ENCODE measurements at regions not wholly inside any gene's neighbourhood (a gene's known extent, or its start where the extent isn't known, plus 50 kb on each side); places are given as distances from the start of the nearest gene placed in this dataset.
"Not testable (repeated sequence)": the region's sequence is repeated elsewhere in the genome, so short reads cannot be mapped to it uniquely, and the experiment has no call there.

- DNase-seq = no peak
Measured at GRCh38 chr9:28121366-28121765, 548.1 kb upstream of the C9orf72 start.

GRCh38 chr9:28124917-28125316, 551.6 kb upstream of the C9orf72 start:
- DNase-seq = no peak

GRCh38 chr9:28127101-28127500, 553.8 kb upstream of the C9orf72 start:
- DNase-seq = no peak

- no peak for DNase-seq
Measured at GRCh38 chr9:28134446-28134976, 561.2 kb upstream of the C9orf72 start.

GRCh38 chr9:28135549-28135948, 562.3 kb upstream of the C9orf72 start:
- no peak for DNase-seq

GRCh38 chr9:28136113-28136512, 562.8 kb upstream of the C9orf72 start:
- DNase-seq = no peak

GRCh38 chr9:28147430-28147829, 574.1 kb upstream of the C9orf72 start:
- not testable (repeated sequence) for DNase-seq

GRCh38 chr9:28147923-28148597, 574.8 kb upstream of the C9orf72 start:
- not testable (repeated sequence) for DNase-seq

- DNase-seq = not testable (repeated sequence)
Measured at GRCh38 chr9:28149361-28150050, 576.2 kb upstream of the C9orf72 start.

GRCh38 chr9:28155067-28155466, 581.8 kb upstream of the C9orf72 start:
- no peak for DNase-seq

GRCh38 chr9:28155671-28156070, 582.4 kb upstream of the C9orf72 start:
- DNase-seq = no peak

- DNase-seq = no peak
Measured at GRCh38 chr9:28158451-28158850, 585.2 kb upstream of the C9orf72 start.

- no peak for DNase-seq
Measured at GRCh38 chr9:28163619-28164018, 590.3 kb upstream of the C9orf72 start.

GRCh38 chr9:28166179-28166578, 592.9 kb upstream of the C9orf72 start:
- DNase-seq = no peak

GRCh38 chr9:28177142-28177541, 603.9 kb upstream of the C9orf72 start:
- no peak for DNase-seq

GRCh38 chr9:28177925-28178324, 604.6 kb upstream of the C9orf72 start:
- DNase-seq = no peak

GRCh38 chr9:28179893-28180292, 606.6 kb upstream of the C9orf72 start:
- DNase-seq = no peak

- no peak for DNase-seq
Measured at GRCh38 chr9:28190981-28191380, 617.7 kb upstream of the C9orf72 start.

- DNase-seq = no peak
Measured at GRCh38 chr9:28197653-28198052, 624.4 kb upstream of the C9orf72 start.

GRCh38 chr9:28203036-28203435, 629.8 kb upstream of the C9orf72 start:
- no peak for DNase-seq

- DNase-seq = no peak
Measured at GRCh38 chr9:28206280-28206679, 633.0 kb upstream of the C9orf72 start.

GRCh38 chr9:28207657-28208056, 634.4 kb upstream of the C9orf72 start:
- no peak for DNase-seq

- no peak for DNase-seq
Measured at GRCh38 chr9:28209130-28209529, 635.8 kb upstream of the C9orf72 start.

- DNase-seq = no peak
Measured at GRCh38 chr9:28212979-28213378, 639.7 kb upstream of the C9orf72 start.

All from bone marrow (tissue), 2 donors.